ENCODE measurements at regions not wholly inside any gene's neighbourhood (a gene's known extent, or its start where the extent isn't known, plus 50 kb on each side); places are given as distances from the start of the nearest gene placed in this dataset.

DNA sequence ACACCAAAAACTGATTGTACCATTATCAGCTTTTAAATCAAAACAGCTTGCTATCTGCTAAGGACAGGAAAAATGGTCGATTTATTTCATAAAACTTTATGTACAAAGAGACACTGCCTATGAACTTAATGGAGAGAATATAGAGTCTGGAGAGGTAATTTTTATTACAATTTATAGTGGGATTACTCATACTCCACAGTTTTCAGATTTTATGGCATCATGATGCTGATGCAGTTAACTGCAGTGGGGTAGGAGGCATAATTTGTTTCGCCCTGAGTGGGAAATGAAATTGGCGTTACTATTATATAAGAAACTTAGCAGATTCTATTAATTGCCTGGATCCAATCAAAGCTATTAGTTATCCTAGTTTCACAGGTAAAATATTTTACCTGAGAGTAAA lies 301.4 kb downstream of the KLF12 start:
- Histone ChIP-seq H3K79me2 (ENCODE audit: insufficient read depth, low read length) (no peaks in the 10 kb centered on the region), H4K20me1 (ENCODE audit: insufficient read depth, low read length) (no peaks in the 10 kb centered on the region), H3K4me3 (ENCODE audit: low read depth, low read length, poor library complexity, severe bottlenecking) (no peak overlapping the region), H3K4me1 (ENCODE audit: insufficient read depth, low read length, severe bottlenecking) (peaks cover 13% of the 10 kb centered on the region), H3K36me3 (ENCODE audit: insufficient read depth, low read length) (no peaks in the 10 kb centered on the region), H3K27me3 (ENCODE audit: insufficient read depth, low read length) (no peaks in the 10 kb centered on the region), H3K9me2 (ENCODE audit: low read depth, low read length) (no peaks in the 10 kb centered on the region), H3K27ac (ENCODE audit: low read depth, low read length, poor library complexity, severe bottlenecking) (no peak overlapping the region), H3K9me3 (ENCODE audit: low read length) (no peaks in the 10 kb centered on the region), H3F3A (ENCODE audit: insufficient read depth, low read length) (no peaks in the 10 kb centered on the region), H3K9ac (ENCODE audit: low read length) (no peak overlapping the region), H3K4me2 (ENCODE audit: low read length) (no peak overlapping the region), H2AFZ (ENCODE audit: low read length) (no peak overlapping the region)
- TF ChIP-seq CTCF (IDR thresholded peaks at IDR 0.05; ENCODE audit: low read length) = no peak
- no peak for TF ChIP-seq EZH2 (IDR thresholded peaks at IDR 0.05; ENCODE audit: borderline replicate concordance, low read length)

GRCh38 chr13:73832128-73832588 lies 302.0 kb downstream of the KLF12 start:
- Histone ChIP-seq H3K27me3 (ENCODE audit: insufficient read depth, low read length) (no peaks in the 10 kb centered on the region), H3K4me1 (ENCODE audit: insufficient read depth, low read length, severe bottlenecking) (peaks cover 13% of the 10 kb centered on the region), H3K9ac (ENCODE audit: low read length) (no peak overlapping the region; the same call in 1 of the 2 replicates), H2AFZ (ENCODE audit: low read length) (no peak overlapping the region), H3K4me3 (ENCODE audit: low read depth, low read length, poor library complexity, severe bottlenecking) (no peak overlapping the region), H3K79me2 (ENCODE audit: insufficient read depth, low read length) (no peaks in the 10 kb centered on the region), H3K4me2 (ENCODE audit: low read length) (no peak overlapping the region; the same call in 1 of the 2 replicates), H3K9me3 (ENCODE audit: low read length) (no peaks in the 10 kb centered on the region), H3K36me3 (ENCODE audit: insufficient read depth, low read length) (no peaks in the 10 kb centered on the region), H4K20me1 (ENCODE audit: insufficient read depth, low read length) (no peaks in the 10 kb centered on the region), H3K9me2 (ENCODE audit: low read depth, low read length) (no peaks in the 10 kb centered on the region), H3K27ac (ENCODE audit: low read depth, low read length, poor library complexity, severe bottlenecking) (no peak overlapping the region), H3F3A (ENCODE audit: insufficient read depth, low read length) (no peaks in the 10 kb centered on the region)
- TF ChIP-seq EZH2 (IDR thresholded peaks at IDR 0.05; ENCODE audit: borderline replicate concordance, low read length) (no peak), CTCF (IDR thresholded peaks at IDR 0.05; ENCODE audit: low read length) (no peak)

DNA sequence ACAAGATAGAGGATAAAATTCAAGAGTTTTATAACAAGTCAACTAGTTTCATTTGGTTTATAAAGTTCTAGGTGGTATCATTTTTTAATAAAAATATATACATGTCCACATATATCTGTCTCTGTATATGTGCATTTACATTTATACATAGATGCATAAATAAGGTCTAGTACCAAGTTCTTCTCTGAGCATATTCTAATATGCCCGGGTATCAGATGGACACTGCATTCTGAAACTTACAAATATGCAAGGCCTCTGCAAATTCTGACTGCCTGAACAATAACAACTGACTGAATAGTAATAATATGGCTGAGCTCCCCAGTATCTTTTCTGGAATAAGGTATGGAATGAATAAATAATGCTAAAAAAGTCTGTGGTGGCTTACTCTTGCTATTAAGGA lies 304.8 kb downstream of the KLF12 start:
- TF ChIP-seq EZH2 (IDR thresholded peaks at IDR 0.05; ENCODE audit: borderline replicate concordance, low read length) (no peak), CTCF (IDR thresholded peaks at IDR 0.05; ENCODE audit: low read length) (no peak)
- Histone ChIP-seq H4K20me1 (ENCODE audit: insufficient read depth, low read length) (no peaks in the 10 kb centered on the region), H3K36me3 (ENCODE audit: insufficient read depth, low read length) (0 out of 2 replicates have a peak, but pooled peaks cover 3% of the 10 kb centered on the region)

More for the DNA sequence above, 304.8 kb downstream of the KLF12 start:
- Histone ChIP-seq H3K9ac (ENCODE audit: low read length) (no peak overlapping the region), H3K9me2 (ENCODE audit: low read depth, low read length) (no peaks in the 10 kb centered on the region), H2AFZ (ENCODE audit: low read length) (no peak overlapping the region), H3F3A (ENCODE audit: insufficient read depth, low read length) (no peaks in the 10 kb centered on the region), H3K27me3 (ENCODE audit: insufficient read depth, low read length) (no peaks in the 10 kb centered on the region), H3K27ac (ENCODE audit: low read depth, low read length, poor library complexity, severe bottlenecking) (no peak overlapping the region), H3K4me1 (ENCODE audit: insufficient read depth, low read length, severe bottlenecking) (peaks cover 9% of the 10 kb centered on the region), H3K4me2 (ENCODE audit: low read length) (no peak overlapping the region), H3K79me2 (ENCODE audit: insufficient read depth, low read length) (no peaks in the 10 kb centered on the region), H3K9me3 (ENCODE audit: low read length) (no peaks in the 10 kb centered on the region), H3K4me3 (ENCODE audit: low read depth, low read length, poor library complexity, severe bottlenecking) (no peak overlapping the region)
